Lower lobe of right lung (tissue), 2 donors: ENCODE measurements at regions not wholly inside any gene's neighbourhood (a gene's known extent, or its start where the extent isn't known, plus 50 kb on each side); places are given as distances from the start of the nearest gene placed in this dataset.

Experiments
- ATAC-seq, 2 donors: fragments of 200-7000 bp; cut with Tn5 transposase; one replicate each; pipeline ENCODE4 v1.9.1; 2020 to 2022; ENCODE audit warnings: mild to moderate bottlenecking in 2 of 2, moderate library complexity in 2 of 2
- DNase-seq: peaks from one replicate; pipeline ENCODE4 v3.0.0-alpha.2; 2020
- H3K27ac ChIP-seq: fragments of 200-600 bp; one replicate; pipeline ENCODE4 v1.8.0; 2022
- H3K27me3 ChIP-seq: fragments of 200-600 bp; one replicate; pipeline ENCODE4 v1.8.0; 2022; ENCODE audit warnings: low read depth
- H3K36me3 ChIP-seq: fragments of 200-600 bp; one replicate; pipeline ENCODE4 v1.8.0; 2022; ENCODE audit warnings: mild to moderate bottlenecking
- H3K4me1 ChIP-seq: fragments of 200-600 bp; one replicate; pipeline ENCODE4 v1.8.0; 2022
- H3K4me3 ChIP-seq: fragments of 200-600 bp; one replicate; pipeline ENCODE4 v1.8.0; 2022; ENCODE audit warnings: mild to moderate bottlenecking
- H3K9me3 ChIP-seq: fragments of 200-600 bp; one replicate; pipeline ENCODE4 v1.8.0; 2022
- CTCF ChIP-seq: fragments of 200-600 bp; IDR thresholded peaks from one replicate; pipeline ENCODE4 v1.8.0; 2022; ENCODE audit warnings: antibody characterized with exemption, mild to moderate bottlenecking
- intact Hi-C: fragments of 100-400 bp; cut with DNase I; formaldehyde crosslinking; loops from one replicate; pipeline ENCODE4 v1.11.0; 2022
- donor health status: DM: no; HTN: yes; CAD: no; lungs with severe emphysema.

DNA sequence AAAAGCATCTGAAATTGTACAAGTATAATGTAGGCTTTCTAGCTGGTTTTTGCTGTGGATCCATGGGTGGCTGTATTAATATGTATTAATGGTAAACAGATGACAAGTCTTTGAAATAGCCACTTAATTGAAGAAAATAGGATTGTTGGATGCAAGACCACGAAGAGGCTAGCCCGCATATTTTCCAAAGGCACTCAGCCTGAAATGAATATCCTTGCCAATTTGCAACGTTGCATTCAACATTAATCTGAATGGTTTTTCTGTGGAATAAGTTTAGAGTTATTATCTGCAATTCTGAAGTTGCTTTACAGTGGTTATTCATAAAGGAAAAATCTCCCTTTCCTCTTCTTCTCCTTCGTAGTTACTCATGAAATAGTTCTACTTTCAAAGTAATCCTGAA, 86.2 kb upstream of the SPATS2L start:
- TF ChIP-seq CTCF = no peak
- H3K4me1 ChIP-seq = peaks cover 2% of the 10 kb centered on the region
- no peaks in the 10 kb centered on the region for H3K36me3 ChIP-seq
- H3K27ac ChIP-seq = no peak overlapping the region
- no peak overlapping the region for H3K4me3 ChIP-seq
- H3K9me3 ChIP-seq = no peaks in the 10 kb centered on the region
- DNase-seq (no peak), ATAC-seq (no peak)
- H3K27me3 ChIP-seq = no peaks in the 10 kb centered on the region
- intact Hi-C loops = no loop called here

DNA sequence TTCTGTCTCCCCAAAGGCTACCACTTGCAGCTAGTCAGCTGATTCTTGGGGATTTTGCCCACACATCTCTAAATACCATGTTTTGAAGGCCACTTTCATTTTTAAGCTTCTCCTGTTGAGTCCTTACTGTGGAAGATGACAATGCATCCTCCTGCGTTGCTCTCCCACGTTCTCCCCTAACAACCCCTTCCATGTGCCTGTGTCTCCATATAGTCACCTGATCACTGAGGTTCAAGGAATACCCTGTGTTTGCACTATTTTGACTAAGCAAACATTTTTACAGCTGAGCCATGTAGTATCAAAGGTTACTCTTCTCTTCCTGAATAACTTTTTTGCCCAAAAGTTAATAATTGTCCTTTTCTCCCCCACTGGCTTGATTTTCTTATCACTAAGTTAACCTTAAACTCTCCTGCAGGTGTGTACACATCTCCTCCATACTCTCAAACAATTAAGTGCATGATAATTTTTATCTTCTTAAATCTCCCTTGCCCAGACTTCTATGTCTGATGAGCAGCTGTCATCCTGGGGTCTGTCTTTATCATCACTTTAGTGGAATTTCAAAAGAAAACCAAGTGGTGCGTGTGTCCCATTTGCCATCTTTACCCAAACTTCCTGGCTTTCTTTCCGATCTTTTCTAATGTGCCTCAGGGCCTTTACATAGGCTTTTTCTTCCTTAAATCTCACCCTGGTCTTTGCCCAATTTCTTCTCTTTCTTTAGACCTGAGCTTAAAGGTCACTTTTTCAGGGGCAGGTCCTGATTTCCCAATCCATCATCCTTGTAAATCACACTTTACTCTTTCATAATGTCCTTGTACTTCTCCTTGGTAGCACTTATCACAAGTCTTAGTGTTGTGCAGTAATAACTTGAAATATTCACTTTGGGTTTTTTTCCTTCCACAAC, 85.2 kb upstream of the SPATS2L start:
- ATAC-seq (no peak), DNase-seq (no peak)
- Histone ChIP-seq H3K36me3 (no peaks in the 10 kb centered on the region), H3K9me3 (no peaks in the 10 kb centered on the region), H3K27ac (no peak overlapping the region), H3K4me1 (peaks cover 9% of the 10 kb centered on the region), H3K4me3 (no peak overlapping the region), H3K27me3 (no peaks in the 10 kb centered on the region)
- TF ChIP-seq CTCF = no peak
- intact Hi-C loops = no loop called here

DNA sequence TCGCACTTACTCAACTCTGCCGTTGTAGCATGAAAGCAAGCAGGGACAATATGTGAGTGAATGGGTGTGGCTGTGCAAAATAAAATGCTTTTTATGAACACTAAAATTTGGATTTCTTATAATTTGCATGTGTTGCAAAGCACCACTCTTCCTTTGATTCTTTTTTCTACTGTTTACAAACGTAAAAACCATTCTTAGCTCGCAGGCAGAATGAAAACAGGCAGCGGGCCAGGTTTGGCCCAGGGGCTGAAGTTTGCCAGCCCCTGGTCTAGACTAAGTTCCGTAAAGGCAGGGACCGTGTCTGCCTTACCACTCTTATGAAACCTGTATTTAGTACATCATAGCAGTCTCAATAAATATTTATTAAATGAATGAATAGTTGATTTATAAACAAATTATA, 83.7 kb upstream of the SPATS2L start:
- Histone ChIP-seq H3K27me3 (no peaks in the 10 kb centered on the region), H3K4me1 (peaks cover 17% of the 10 kb centered on the region), H3K9me3 (no peaks in the 10 kb centered on the region), H3K4me3 (no peak overlapping the region), H3K36me3 (no peaks in the 10 kb centered on the region), H3K27ac (no peak overlapping the region)
- no peak for TF ChIP-seq CTCF
- DNase-seq (no peak), ATAC-seq (no peak)
- intact Hi-C loops = no loop called here

DNA sequence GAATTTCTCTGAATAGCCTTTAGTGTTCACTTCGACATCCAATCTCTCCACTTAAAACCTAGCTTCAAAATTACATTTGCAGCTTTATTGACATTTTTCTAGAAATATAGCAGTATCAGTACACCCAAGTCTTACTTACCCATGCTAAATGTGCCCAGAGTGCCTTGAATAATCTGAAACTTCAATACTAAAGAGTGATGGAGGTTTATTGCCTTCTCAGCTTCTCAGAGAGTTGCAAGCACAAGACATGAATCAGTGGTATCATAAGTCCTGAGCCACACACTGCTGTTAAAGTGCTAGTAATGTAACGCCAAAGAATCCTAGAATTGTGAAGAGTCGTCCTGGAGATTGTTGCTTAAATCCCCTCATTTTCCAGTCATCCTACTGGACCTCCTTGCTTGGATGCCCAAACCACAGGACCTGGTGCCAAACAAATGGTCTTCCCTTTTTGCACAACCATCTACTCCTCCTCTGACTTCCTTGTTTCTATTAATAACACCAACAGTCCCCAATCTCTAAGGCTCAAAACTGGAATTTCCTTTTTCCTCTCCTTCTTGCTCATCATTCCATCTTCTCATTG, 83.2 kb upstream of the SPATS2L start:
- DNase-seq (no peak), ATAC-seq (no peak)
- Histone ChIP-seq H3K27me3 (no peaks in the 10 kb centered on the region), H3K9me3 (no peaks in the 10 kb centered on the region), H3K4me1 (peaks cover 17% of the 10 kb centered on the region), H3K27ac (no peak overlapping the region), H3K4me3 (no peak overlapping the region), H3K36me3 (no peaks in the 10 kb centered on the region)
- intact Hi-C loops = no loop called here
- TF ChIP-seq CTCF = no peak

- Histone ChIP-seq H3K4me1 (peaks cover 17% of the 10 kb centered on the region), H3K4me3 (no peak overlapping the region), H3K27me3 (no peaks in the 10 kb centered on the region), H3K27ac (no peak overlapping the region), H3K36me3 (no peaks in the 10 kb centered on the region), H3K9me3 (no peaks in the 10 kb centered on the region)
- TF ChIP-seq CTCF = no peak
- DNase-seq = no peak
- no peak for ATAC-seq
- intact Hi-C loops = no loop called here
Observed at GRCh38 chr2:200225951-200226350, 80.5 kb upstream of the SPATS2L start.
